ENCODE measurements at regions not wholly inside any gene's neighbourhood (a gene's known extent, or its start where the extent isn't known, plus 50 kb on each side); places are given as distances from the start of the nearest gene placed in this dataset.

GRCh38 chr10:78850644-78851435, 217.9 kb upstream of the ZMIZ1 start:
- no peak for DNase-seq (ENCODE audit: low read depth, low spot score)

- no peak for DNase-seq (ENCODE audit: low read depth, low spot score)
These were observed 217.1 kb upstream of the ZMIZ1 start for GRCh38 chr10:78851647-78852046.

- no peak for DNase-seq (ENCODE audit: low read depth, low spot score)
These were observed 216.1 kb upstream of the ZMIZ1 start for GRCh38 chr10:78852466-78853240.

GRCh38 chr10:78853864-78854263, 214.9 kb upstream of the ZMIZ1 start:
- DNase-seq (ENCODE audit: low read depth, low spot score): no peak

- no peak for DNase-seq (ENCODE audit: low read depth, low spot score)
These were observed 212.3 kb upstream of the ZMIZ1 start for GRCh38 chr10:78856421-78856820.

- DNase-seq (ENCODE audit: low read depth, low spot score): no peak
These were observed 211.6 kb upstream of the ZMIZ1 start for GRCh38 chr10:78857193-78857592.

GRCh38 chr10:78859266-78859665, 209.5 kb upstream of the ZMIZ1 start:
- no peak for DNase-seq (ENCODE audit: low read depth, low spot score)

GRCh38 chr10:78859769-78860168, 209.0 kb upstream of the ZMIZ1 start:
- no peak for DNase-seq (ENCODE audit: low read depth, low spot score)

- no peak for DNase-seq (ENCODE audit: low read depth, low spot score)
These were observed 208.4 kb upstream of the ZMIZ1 start for GRCh38 chr10:78860260-78860914.

GRCh38 chr10:78861529-78862327, 207.0 kb upstream of the ZMIZ1 start:
- DNase-seq (ENCODE audit: low read depth, low spot score): no peak

GRCh38 chr10:78862328-78862640, 206.5 kb upstream of the ZMIZ1 start:
- DNase-seq (ENCODE audit: low read depth, low spot score): no peak

- no peak for DNase-seq (ENCODE audit: low read depth, low spot score)
These were observed 205.4 kb upstream of the ZMIZ1 start for GRCh38 chr10:78863140-78863905.

- no peak for DNase-seq (ENCODE audit: low read depth, low spot score)
These were observed 204.9 kb upstream of the ZMIZ1 start for GRCh38 chr10:78863906-78864239.

- no peak for DNase-seq (ENCODE audit: low read depth, low spot score)
These were observed 203.8 kb upstream of the ZMIZ1 start for GRCh38 chr10:78864761-78865537.

- no peak for DNase-seq (ENCODE audit: low read depth, low spot score)
These were observed 203.3 kb upstream of the ZMIZ1 start for GRCh38 chr10:78865538-78865875.

GRCh38 chr10:78865931-78866717, 202.6 kb upstream of the ZMIZ1 start:
- DNase-seq (ENCODE audit: low read depth, low spot score): no peak

GRCh38 chr10:78866731-78867554, 201.8 kb upstream of the ZMIZ1 start:
- no peak for DNase-seq (ENCODE audit: low read depth, low spot score)

- DNase-seq (ENCODE audit: low read depth, low spot score): no peak
These were observed 201.2 kb upstream of the ZMIZ1 start for GRCh38 chr10:78867555-78867939.

- no peak for DNase-seq (ENCODE audit: low read depth, low spot score)
These were observed 200.7 kb upstream of the ZMIZ1 start for GRCh38 chr10:78868048-78868447.

Data from brain pericyte (primary cell).